HG02623 (cell line): ENCODE measurements at regions not wholly inside any gene's neighbourhood (a gene's known extent, or its start where the extent isn't known, plus 50 kb on each side); places are given as distances from the start of the nearest gene placed in this dataset.

Source experiments
- ATAC-seq: cut with Tn5 transposase; IDR thresholded peaks from one replicate; pipeline ENCODE4 v1.9.1; 2021; ENCODE audit warnings: moderate library complexity; ENCODE audit not compliant: unreplicated experiment

DNA sequence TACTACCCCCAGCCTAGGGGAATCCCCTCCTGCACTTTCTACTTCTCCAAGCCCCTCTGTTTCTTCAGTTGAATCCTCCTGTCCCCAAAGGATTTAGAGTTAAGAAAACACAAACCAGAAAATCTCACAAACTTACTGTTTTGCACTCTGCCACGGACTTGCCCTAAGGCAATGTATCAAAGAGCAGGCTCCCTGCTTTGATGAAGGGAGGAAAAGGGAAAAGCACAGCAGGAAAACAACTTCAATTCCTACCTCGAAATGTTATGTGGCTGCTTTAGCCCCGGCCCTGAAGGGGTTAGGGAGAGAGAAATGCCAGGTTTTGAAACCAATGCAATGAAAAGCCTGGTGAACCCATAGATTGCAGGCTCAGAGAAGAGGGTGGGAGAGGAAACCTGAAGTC is 254.7 kb downstream of the MAN2A1 start:
- ATAC-seq, result no peak

DNA sequence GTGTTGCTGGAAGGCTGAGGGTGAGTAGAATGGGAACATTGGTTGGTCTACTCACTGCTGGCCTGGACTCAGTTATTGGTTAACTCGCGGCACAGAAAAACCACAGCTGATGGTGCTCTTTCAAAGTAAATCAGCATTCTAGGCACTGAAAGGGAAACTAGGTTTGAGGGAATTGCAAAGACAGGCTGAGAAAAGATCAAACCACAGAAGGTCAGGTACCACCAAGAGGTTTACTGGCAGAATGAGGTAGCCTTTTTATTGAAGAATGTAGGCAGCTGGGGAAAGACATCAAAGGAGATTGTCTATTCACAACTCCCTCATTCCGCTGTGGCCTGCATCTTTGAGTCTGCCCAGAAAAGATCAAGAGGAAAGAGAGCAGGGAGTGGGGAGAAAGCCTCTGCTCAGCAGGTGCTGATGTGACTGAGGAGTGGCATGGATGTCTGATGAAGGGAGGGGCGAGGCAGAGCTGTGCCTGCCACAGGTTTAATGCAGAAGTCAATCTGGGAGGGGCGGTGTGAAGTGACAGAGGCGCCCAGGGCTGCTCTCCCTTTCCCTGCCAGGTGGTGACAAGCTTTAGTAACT is 255.5 kb downstream of the MAN2A1 start:
- no peak for ATAC-seq

DNA sequence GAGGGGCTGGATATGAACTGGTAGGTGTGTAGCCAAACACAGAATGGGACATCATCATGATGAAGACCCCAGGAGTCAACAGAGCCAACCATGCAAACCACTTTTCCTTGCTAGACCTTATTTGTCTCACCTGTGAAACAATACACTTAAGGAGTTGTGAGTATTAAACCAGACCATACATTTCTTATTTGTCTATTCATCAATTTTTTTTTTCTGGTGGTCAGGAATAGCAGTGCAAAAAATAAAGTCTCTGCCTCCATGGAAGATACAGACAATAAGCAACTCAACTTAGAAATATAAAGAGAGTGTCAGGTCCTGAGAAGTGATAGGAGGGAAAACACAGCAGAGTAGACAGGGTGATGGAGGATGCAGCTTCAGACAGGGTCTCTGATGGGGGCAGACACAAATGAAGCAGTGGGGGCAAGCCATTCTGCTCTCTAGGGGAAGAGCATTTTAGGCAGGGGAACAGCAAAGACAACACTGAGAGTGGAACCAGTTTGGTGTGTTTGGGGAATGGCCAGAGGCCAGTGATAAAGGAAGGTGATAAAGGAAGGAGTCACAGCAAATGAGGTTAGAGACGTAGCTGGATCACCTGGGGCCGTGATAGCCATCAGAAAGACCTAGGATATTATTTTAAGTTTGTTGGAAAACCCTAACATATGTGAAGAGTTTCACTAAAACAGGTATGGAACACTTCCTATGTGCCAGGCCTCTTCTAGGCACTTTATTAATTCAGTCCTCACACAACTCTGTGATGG is 256.2 kb downstream of the MAN2A1 start:
- ATAC-seq, result no peak

DNA sequence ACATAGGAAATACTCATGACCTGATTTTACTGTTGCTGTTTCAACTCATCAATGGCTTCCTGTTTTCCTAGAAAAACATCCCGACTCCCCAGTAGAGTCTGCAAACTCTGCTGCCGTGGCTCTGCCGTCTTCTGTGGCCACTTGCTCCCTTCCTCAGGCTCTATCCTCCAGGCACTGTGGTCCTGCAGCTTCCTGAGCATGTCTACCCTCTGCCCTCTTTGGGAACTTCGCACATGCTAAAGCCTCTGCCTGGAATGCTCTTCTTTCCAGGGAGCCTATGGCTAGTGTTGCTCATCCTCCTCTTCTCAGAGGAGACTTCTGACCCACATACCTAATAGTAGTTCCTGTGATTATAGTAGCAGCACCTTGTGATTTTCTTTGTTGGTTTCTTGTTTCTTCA is 256.9 kb downstream of the MAN2A1 start:
- ATAC-seq, result no peak

DNA sequence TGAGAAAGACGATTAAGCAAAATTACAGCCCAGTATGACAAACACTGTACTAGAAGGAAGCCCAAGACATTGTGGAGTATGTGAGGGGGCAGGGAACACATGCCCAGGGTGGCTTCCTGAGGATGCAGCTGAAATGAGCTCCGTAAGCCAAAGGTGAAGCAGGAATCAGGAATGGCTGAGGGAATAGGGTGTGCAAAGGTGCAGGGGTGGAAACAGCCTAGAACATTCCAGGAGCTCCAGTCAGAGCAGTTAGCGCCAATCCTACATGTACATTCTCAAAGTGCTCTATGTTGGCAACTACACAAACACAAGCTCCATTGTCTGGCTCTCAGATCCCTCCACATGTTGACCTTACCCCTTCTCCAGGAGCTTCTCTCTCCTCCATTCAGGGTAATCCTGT is 257.9 kb downstream of the MAN2A1 start:
- no peak for ATAC-seq

DNA sequence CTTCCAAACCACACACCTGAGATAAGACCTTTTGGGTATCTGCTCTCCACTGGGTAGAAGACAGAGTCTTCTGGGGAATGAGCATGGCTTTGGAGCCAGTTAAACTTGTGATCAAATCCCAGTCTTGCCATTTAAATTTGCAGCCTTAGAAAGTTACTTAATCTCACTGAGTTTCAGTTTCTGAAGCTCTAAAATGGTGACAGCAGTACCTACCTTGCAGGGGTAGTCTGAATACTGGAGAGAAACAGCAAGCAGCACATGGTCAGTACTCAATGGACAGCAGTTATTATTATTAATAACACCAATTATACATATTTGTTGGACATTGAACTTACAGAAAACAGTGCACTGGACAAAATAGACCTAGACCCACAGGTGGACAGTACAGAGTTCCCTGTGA is 260.9 kb downstream of the MAN2A1 start:
- ATAC-seq, result no peak

DNA sequence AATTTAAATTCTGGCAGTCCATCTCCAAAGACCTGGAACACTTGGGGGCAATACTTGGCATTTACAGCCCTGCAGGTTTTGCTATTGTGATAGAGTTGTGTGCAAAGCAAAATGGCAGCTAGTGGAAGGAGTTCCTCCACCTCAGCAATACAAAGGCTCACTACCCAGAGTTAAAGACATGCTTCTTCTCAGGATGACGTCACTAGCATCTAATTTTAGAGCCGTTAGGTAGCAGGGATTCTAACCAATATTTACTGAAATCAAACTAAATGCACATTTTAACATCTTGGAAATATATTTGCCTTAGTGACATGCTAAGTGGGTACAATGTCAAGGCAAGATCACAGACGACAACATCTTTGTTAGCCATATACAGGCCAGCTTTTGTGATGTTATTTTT is 261.6 kb downstream of the MAN2A1 start:
- ATAC-seq, result no peak

DNA sequence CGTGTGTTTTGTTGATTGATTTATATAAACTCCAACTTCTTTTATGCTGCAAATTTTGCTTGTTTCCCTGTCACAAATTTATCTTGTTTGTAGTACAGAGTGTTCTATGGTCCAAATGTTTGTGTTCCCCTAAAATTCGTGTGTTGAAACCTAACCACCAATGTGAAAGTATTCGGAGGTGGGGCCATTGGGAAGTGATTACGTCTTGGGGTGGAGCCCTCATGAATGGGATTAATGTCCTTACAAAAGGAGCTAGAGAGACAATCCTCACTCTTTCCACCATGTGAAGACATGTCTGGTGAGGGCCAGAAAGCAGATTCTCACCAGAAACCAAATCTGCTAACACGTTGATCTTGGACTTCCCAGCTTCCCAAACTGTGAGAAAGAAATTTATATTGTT is 262.0 kb downstream of the MAN2A1 start:
- ATAC-seq, result no peak

DNA sequence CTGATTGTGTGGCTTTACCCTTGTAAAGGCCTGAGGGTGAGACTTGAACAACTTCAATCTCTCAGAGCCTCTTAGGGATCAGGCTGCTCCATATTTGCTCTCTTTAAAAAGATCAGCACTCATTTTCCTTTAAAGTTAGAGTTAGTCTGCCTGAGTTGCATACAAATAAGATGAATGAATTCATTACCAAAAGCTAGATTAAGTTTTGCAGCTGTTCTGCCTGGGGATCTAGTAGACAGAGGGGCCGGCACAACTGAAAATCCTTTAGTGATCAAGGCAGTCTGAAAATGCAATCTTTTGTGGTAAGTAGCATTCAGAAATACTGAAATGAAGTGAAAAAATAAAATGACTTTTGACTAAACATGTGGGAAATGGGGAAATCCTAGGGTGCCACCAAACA is 264.0 kb downstream of the MAN2A1 start:
- ATAC-seq, result no peak

DNA sequence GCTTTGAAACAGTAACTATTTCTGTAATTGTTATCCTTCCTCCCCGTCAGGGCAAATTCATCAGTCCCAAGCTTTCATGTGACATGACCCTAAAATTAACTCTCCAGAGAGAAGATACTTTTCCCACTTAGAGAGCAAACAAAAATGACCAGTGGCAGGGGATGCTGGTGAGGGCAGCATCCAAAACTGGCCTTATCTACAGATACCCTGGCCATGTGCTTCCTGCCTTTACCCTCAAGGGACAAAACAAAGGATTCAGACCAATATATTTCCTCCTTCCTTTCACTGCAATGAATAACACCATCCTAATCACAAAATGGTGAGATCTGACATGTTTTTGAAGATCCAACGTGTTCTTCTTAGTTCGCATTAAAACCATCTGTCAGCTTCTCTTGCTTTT is 267.2 kb downstream of the MAN2A1 start:
- no peak for ATAC-seq

DNA sequence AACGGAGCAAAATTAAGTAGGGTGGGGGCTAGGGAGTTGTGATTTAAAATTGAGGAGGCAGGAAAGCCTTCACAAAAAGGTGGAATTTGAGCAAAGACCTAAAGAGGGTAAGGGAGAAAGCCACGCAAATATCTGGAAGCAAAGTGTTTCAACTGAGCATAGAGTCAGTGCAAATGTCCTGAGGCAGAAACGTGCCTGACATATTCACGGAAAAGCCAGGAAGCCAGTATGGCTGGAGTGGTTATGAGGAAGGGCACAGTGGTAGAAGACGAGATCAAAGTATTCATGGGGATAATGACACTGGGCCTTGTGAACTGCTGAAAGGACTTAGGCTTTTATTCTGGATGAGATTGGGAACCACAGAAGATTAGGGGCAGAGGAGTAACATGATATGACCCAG is 268.4 kb downstream of the MAN2A1 start:
- ATAC-seq, result no peak

DNA sequence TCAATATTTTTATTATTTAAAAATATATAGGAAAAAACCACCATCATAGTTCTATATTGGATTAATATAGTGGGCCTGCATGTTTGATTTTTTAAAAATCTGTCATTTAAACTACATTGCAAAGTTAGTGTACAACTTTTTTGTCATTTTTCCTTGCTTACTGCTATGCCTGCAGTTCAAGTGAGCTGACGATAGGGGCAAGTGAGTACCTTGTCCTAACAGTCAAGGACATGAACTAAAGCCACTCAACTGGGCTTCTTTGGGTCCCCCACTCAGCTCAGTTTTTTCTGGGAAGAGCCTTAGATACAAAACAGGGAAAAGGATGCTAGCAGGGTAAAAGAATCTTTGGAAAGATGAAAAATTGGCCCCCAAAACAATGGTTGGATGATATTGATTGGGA is 269.9 kb downstream of the MAN2A1 start:
- no peak for ATAC-seq

DNA sequence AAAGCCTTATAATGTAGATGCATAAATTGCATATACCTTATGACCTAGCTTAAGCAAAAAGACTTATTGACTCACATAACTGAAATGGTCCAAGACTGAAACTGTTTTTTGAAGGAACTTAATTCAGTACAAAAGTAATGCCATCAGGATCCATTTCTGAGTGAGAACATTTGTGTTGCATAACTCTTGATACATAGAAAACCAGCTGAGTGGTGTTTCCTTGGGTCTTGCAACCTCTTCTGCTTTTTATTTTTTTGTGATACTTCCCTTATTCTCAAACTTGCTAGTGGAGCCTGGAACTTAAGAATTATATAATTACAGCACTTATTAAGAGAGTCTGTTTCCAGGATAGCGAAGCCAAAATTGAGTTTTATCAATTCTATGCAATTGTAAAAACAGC is 272.0 kb downstream of the MAN2A1 start:
- ATAC-seq, result no peak

DNA sequence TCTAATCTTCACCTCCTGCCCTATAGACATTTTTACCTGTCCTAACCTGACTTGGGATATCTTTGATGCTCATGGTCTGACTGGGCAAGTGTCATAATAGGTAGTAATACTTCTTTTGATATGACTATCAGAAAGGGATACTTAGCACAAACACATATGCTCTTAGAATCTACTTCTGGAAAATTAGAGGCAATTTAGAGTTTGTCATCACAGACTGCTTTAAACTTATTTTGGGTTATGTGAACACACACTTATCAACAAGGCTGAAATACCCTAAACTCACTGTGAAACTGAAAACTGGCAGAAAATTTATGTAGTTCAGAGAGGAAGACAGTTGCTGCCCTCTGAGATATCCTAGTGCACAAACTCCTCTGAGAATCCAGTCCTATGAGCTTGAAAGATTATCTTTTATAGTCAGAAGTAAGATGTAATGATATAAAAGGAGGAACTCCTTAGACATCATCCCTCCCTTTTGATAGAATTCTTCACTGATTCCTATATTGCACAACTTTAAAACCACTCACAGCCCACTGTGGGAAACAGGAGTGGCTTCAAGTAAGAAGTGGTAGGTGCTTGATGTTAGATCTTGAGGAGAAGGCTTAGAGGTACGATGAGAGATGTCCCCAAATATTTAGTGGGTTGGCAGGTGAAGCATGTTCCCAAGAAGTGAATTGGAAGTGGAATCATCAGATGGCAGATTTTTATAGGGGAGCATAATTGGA is 273.3 kb downstream of the MAN2A1 start:
- ATAC-seq, result no peak

DNA sequence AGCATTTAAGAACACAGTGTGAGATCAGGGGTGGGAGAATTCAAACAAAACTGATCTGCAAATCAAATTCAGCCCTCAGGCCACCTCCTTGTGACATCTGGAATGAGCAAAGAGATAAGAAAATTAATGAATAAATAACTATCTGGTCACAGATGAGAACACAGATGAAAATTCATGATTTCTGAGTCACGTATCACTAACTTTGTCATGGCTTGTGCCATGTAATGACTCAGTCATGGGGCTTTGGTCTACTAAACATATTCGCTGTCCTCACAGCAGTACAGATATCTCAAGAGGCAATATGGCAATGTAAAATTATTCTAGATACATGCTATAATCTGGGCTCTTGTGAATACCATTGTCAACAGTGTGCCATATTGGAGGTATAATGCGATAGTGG is 274.4 kb downstream of the MAN2A1 start:
- no peak for ATAC-seq

DNA sequence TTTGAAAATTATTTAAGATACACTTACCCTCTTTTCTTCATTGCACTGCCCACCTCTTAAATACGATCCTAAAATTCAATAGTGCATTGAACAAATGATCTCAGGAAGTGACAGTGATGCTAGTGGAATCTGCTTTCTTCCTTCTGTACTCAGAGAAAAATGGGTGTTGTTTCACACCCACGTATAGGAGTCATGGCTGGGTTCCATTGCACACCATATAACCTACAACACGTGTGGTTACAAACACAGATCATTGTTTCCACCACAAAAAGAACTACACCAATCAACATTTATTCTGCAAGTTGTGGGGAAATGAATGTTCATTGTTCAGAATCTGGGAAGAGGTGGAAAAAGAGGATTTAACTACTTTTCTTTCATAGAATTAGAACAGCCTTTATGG is 275.9 kb downstream of the MAN2A1 start:
- no peak for ATAC-seq

DNA sequence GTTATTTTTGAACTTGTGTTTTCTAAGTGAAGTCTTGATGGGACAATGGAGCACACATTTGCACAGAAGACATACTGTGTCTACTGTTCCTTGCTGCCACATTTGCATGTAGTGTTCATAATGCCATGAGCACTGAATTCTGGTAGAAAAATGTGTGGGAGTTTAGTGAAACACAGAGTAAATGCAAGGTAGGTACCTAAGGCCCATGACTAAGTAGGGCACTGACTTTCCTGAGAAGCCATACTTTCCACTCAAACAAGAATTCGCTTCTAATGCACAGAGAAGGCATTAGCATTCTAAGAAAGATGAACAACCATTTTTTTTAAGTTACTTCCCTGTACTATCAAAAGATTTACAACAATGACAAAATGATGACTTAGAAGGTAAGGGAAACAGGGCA is 282.2 kb downstream of the MAN2A1 start:
- ATAC-seq, result no peak

DNA sequence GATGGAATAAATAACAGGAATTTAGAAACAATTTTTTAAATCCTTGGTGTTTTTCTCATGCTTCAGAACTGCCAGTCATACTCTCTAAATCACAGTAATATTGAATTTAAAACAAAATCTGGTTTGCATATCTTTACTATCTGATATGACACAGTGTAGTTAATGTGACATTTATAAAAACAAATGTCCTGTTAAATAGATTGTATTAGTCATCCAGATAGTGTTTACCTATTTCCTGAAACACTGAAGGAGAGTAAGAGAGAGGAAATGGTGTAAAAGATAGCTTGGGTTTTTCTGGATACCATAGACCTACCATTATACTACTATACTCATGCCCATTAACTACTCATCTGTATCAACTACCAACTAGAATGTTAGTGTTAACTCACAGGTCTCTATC is 292.3 kb downstream of the MAN2A1 start:
- ATAC-seq, result no peak

DNA sequence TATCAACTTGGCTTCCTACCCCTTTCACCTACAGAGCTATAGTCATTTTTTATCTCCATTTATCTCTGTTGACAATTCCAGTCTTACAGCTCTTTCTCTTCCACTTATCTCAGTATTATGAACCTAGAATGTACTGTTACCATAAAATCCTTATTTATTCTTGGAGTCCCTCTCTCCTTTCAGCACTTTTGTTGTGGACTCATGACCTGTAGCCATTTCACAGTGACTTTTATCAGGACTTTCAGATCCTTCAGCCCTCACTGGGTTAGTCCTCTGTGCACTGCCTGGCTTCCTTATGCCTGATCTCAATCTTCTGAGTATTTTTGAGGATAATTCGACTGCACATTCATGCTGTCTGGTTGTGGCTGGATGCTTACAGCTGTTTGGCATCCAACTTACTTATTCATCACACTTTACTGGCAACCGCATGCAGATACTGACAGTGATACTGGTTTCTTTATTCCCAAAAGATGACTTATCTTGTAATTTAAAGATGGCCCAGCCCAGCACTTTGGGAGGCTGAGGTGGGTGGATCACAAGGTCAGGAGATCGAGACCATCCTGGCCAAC is 293.3 kb downstream of the MAN2A1 start:
- ATAC-seq, result no peak

DNA sequence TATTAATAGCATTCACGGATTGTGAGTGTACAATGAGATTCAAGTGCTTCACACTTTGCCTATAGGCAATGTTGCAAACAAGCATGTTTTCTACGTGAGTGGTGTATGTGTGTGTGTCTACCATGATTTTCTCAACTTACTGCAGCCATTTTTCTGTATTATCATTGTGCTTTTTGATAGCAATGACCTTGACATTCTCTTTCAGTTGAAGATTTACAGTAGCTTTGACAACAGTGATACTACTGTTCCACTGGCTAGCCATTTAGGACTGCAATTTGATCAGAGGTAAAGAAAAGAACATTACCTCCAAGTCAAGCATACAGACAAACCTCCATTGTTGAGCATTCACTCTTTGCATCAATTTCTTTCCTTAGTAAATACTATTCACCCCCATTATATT is 297.0 kb downstream of the MAN2A1 start:
- ATAC-seq, result no peak

DNA sequence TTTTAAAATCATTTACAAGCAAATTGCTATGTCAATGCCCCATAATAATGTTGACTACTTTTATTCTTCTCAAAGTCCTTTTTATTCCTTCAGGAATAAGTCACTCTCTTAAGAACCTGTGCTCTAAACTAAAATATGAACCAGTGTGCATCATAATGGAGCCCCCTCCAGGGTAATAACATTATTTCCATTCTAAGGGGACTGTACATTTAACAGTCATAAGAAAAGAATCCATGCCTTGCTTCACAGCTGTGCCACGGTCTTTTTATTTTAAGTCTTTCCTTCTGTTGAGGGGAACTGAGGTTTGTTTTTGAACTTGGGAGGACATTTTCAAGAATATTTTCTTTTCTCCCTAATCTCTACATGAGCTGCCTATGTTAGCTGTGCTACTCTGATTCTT is 297.6 kb downstream of the MAN2A1 start:
- ATAC-seq, result no peak

DNA sequence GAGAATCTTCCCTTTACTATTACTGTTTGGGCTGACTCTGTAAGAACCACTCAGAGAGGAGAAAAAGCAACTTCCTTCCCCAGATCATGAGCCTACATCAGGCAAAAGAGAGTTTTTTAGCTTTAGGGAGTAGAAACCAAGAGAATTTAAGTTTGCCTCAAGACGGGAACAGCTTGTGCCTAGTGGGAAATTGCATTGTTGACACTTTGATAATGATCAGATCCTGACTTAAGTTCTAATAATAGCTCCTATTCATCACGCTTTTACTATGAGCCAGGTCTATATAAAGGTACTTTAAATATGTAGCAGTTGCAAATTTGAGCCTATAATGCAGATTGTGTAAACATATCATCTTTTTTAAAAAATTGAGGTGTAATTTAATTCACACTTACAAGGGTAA is 298.2 kb downstream of the MAN2A1 start:
- no peak for ATAC-seq
